ENCODE measurements at regions not wholly inside any gene's neighbourhood (a gene's known extent, or its start where the extent isn't known, plus 50 kb on each side); places are given as distances from the start of the nearest gene placed in this dataset.

- Histone ChIP-seq H3K4me3 (ENCODE audit: low read length) (no peak overlapping the region), H3K27me3 (ENCODE audit: control insufficient read depth, insufficient read depth, low read length) (no peaks in the 10 kb centered on the region), H3K4me1 (ENCODE audit: control insufficient read depth, insufficient read depth, low read length) (no peaks in the 10 kb centered on the region), H3K36me3 (ENCODE audit: control insufficient read depth, insufficient read depth, low read length) (no peaks in the 10 kb centered on the region), H3K27ac (ENCODE audit: low read length) (no peak overlapping the region), H3K9me3 (ENCODE audit: control insufficient read depth, low read depth, low read length) (no peaks in the 10 kb centered on the region)
- no CpG with 5 or more reads among the region's 3 CpGs for WGBS (ENCODE audit: insufficient coverage, low lambda C conversion rate)
- no peak for DNase-seq
These were observed 386.5 kb upstream of the BRINP3 start for GRCh38 chr1:190864013-190864641.

DNA sequence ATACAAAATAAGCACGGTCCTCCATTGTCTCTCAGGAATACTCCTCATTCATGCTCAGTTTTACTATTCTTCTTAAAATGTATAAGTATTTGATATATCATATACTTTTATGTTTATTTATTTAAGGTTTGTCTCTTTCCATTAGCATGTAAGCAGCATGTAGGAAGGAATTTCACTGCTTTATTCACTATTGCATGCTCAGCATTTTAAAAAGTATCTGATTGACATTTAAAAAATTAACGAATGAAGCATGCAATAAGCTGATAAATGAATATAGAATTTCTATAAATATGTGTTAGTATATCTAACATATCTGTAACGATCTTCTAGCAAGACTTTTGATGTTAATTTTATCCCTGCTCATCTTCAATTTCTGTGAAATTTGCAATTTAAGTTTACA is 402.7 kb upstream of the BRINP3 start:
- H3K4me3 ChIP-seq (ENCODE audit: low read length) = no peak overlapping the region
- DNase-seq = no peak
- whole genome bisulfite sequencing (ENCODE audit: insufficient coverage, low lambda C conversion rate) = 83% methylated on average over 1 of the region's 3 CpGs
- H3K9me3 ChIP-seq (ENCODE audit: control insufficient read depth, low read depth, low read length) = no peaks in the 10 kb centered on the region
- H3K27me3 ChIP-seq (ENCODE audit: control insufficient read depth, insufficient read depth, low read length) = no peaks in the 10 kb centered on the region
- no peaks in the 10 kb centered on the region for H3K4me1 ChIP-seq (ENCODE audit: control insufficient read depth, insufficient read depth, low read length)
- H3K36me3 ChIP-seq (ENCODE audit: control insufficient read depth, insufficient read depth, low read length) = no peaks in the 10 kb centered on the region
- H3K27ac ChIP-seq (ENCODE audit: low read length) = no peak overlapping the region

DNA sequence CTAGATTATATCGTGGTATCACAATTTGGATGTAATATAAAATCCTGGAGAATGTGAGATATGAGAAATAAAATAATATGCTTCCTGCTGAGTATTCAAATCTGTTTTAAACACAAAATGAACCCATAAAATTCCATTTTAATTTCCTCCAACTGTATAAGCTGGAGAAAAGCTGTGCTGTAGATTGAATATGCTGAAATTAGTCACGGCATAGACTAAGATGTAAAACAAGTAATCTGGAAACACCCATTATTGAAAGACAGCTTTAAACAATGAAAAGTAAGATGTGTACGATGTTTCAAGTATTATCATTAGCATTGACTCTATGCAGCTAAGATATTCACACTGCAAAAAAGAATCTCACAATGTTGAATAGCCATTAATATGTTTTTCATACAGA is 403.4 kb upstream of the BRINP3 start:
- H3K27ac ChIP-seq (ENCODE audit: low read length) = no peak overlapping the region
- H3K36me3 ChIP-seq (ENCODE audit: control insufficient read depth, insufficient read depth, low read length) = no peaks in the 10 kb centered on the region
- H3K4me1 ChIP-seq (ENCODE audit: control insufficient read depth, insufficient read depth, low read length) = no peaks in the 10 kb centered on the region
- H3K27me3 ChIP-seq (ENCODE audit: control insufficient read depth, insufficient read depth, low read length) = no peaks in the 10 kb centered on the region
- WGBS (ENCODE audit: insufficient coverage, low lambda C conversion rate) = 100% methylated on average over 3 of the region's 3 CpGs
- DNase-seq = no peak
- H3K9me3 ChIP-seq (ENCODE audit: control insufficient read depth, low read depth, low read length) = no peaks in the 10 kb centered on the region
- no peak overlapping the region for H3K4me3 ChIP-seq (ENCODE audit: low read length)

- no peaks in the 10 kb centered on the region for H3K36me3 ChIP-seq (ENCODE audit: control insufficient read depth, insufficient read depth, low read length)
- H3K27me3 ChIP-seq (ENCODE audit: control insufficient read depth, insufficient read depth, low read length) = no peaks in the 10 kb centered on the region
- DNase-seq = no peak
- H3K4me1 ChIP-seq (ENCODE audit: control insufficient read depth, insufficient read depth, low read length) = no peaks in the 10 kb centered on the region
- no peaks in the 10 kb centered on the region for H3K9me3 ChIP-seq (ENCODE audit: control insufficient read depth, low read depth, low read length)
- H3K4me3 ChIP-seq (ENCODE audit: low read length) = no peak overlapping the region
- WGBS (ENCODE audit: insufficient coverage, low lambda C conversion rate) = no CpG with 5 or more reads among the region's 2 CpGs
- H3K27ac ChIP-seq (ENCODE audit: low read length) = no peak overlapping the region
These were observed 419.6 kb upstream of the BRINP3 start for GRCh38 chr1:190897233-190897632.

DNA sequence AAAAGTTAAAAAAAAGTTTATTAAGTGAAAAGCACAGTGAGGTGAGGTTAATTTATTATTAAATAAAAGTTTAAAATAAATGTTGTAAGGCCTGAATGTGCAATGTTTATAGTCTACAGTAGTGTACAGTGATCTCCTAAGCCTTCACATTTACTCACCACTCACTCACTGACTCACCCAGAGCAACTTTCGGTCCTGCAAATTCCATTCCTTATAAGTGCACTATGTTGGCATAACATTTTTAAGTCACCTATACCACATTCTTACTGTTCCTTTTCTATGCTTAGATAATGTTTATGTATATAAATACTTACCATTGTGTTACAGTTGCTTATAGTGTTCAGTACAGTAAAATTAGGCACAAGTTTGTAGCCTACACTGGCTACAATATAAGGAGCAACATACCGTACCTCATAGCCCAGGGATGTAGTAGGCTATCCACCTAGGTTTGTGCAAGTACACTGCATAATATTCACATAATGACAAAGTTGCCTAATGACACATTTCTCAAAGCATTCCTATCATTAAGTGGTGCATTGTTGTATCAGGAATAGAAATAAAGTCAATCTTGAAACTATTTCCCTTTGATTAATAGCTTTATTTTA is 426.5 kb upstream of the BRINP3 start:
- Histone ChIP-seq H3K27ac (ENCODE audit: low read length) (no peak overlapping the region), H3K4me1 (ENCODE audit: control insufficient read depth, insufficient read depth, low read length) (no peaks in the 10 kb centered on the region), H3K27me3 (ENCODE audit: control insufficient read depth, insufficient read depth, low read length) (no peaks in the 10 kb centered on the region), H3K36me3 (ENCODE audit: control insufficient read depth, insufficient read depth, low read length) (no peaks in the 10 kb centered on the region), H3K4me3 (ENCODE audit: low read length) (no peak overlapping the region), H3K9me3 (ENCODE audit: control insufficient read depth, low read depth, low read length) (no peaks in the 10 kb centered on the region)
- DNase-seq = no peak
- no CpG with 5 or more reads among the region's 2 CpGs for WGBS (ENCODE audit: insufficient coverage, low lambda C conversion rate)

DNA sequence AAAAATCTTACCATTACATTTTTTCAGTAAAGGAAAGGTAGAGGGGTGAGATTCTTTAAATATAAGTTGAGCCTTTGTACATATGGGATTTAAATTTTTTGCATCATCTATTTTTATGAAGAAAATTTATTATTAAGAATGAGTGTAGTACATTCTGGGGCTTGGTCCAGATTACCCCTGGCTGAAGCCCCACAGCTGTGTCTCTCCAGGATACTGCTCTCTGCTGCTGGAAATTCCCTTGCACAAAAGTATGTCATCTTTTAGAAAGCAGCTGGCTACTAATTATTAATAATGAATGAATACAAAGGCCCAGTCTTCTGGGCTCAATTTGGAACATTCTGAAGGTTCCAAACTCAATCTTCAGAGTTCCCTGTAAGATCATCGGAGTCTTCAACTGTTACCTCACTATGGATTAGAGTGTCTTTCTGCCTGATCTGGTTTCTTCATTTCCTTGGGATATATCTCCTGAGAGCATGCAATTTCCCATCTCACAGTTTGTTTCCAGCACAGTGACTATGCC is 428.6 kb upstream of the BRINP3 start:
- H3K36me3 ChIP-seq (ENCODE audit: control insufficient read depth, insufficient read depth, low read length) = no peaks in the 10 kb centered on the region
- H3K4me1 ChIP-seq (ENCODE audit: control insufficient read depth, insufficient read depth, low read length) = no peaks in the 10 kb centered on the region
- H3K9me3 ChIP-seq (ENCODE audit: control insufficient read depth, low read depth, low read length) = no peaks in the 10 kb centered on the region
- no peak overlapping the region for H3K4me3 ChIP-seq (ENCODE audit: low read length)
- no CpG with 5 or more reads among the region's 1 CpG for WGBS (ENCODE audit: insufficient coverage, low lambda C conversion rate)
- no peak overlapping the region for H3K27ac ChIP-seq (ENCODE audit: low read length)
- DNase-seq = no peak
- no peaks in the 10 kb centered on the region for H3K27me3 ChIP-seq (ENCODE audit: control insufficient read depth, insufficient read depth, low read length)

- H3K27ac ChIP-seq (ENCODE audit: low read length) = no peak overlapping the region
- H3K9me3 ChIP-seq (ENCODE audit: control insufficient read depth, low read depth, low read length) = no peaks in the 10 kb centered on the region
- WGBS (ENCODE audit: insufficient coverage, low lambda C conversion rate) = 100% methylated on average over 1 of the region's 1 CpG
- no peaks in the 10 kb centered on the region for H3K36me3 ChIP-seq (ENCODE audit: control insufficient read depth, insufficient read depth, low read length)
- no peak overlapping the region for H3K4me3 ChIP-seq (ENCODE audit: low read length)
- no peak for DNase-seq
- H3K4me1 ChIP-seq (ENCODE audit: control insufficient read depth, insufficient read depth, low read length) = no peaks in the 10 kb centered on the region
- H3K27me3 ChIP-seq (ENCODE audit: control insufficient read depth, insufficient read depth, low read length) = no peaks in the 10 kb centered on the region
These were observed 430.6 kb upstream of the BRINP3 start for GRCh38 chr1:190908246-190908645.

- Histone ChIP-seq H3K9me3 (ENCODE audit: control insufficient read depth, low read depth, low read length) (no peaks in the 10 kb centered on the region), H3K36me3 (ENCODE audit: control insufficient read depth, insufficient read depth, low read length) (no peaks in the 10 kb centered on the region), H3K27me3 (ENCODE audit: control insufficient read depth, insufficient read depth, low read length) (no peaks in the 10 kb centered on the region), H3K4me1 (ENCODE audit: control insufficient read depth, insufficient read depth, low read length) (no peaks in the 10 kb centered on the region), H3K27ac (ENCODE audit: low read length) (no peak overlapping the region), H3K4me3 (ENCODE audit: low read length) (no peak overlapping the region)
- DNase-seq = no peak
These were observed 431.0 kb upstream of the BRINP3 start for GRCh38 chr1:190908691-190909090.

DNA sequence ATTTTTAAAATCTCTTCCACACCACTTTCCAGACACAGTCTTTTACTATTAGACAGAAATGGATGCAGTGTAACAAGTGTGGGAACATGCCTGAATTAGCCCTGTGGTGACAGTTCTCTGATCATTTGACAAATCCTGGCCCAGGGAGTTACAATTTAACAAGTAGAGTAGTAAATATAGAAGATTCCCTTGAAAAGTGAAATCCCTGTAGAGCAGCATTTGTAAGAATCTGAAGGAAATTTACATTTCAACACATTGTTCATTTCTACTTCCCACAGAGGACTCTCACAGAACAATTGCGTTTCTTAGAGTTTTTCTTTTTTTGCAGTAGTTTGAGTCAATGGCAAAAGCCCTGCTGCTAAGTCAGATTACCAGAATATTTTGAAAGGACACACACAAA is 458.3 kb upstream of the BRINP3 start:
- no peak overlapping the region for H3K4me3 ChIP-seq (ENCODE audit: low read length)
- H3K27ac ChIP-seq (ENCODE audit: low read length) = no peak overlapping the region
- no peaks in the 10 kb centered on the region for H3K4me1 ChIP-seq (ENCODE audit: control insufficient read depth, insufficient read depth, low read length)
- H3K9me3 ChIP-seq (ENCODE audit: control insufficient read depth, low read depth, low read length) = no peaks in the 10 kb centered on the region
- 89% methylated on average over 1 of the region's 1 CpG for WGBS (ENCODE audit: insufficient coverage, low lambda C conversion rate)
- no peaks in the 10 kb centered on the region for H3K36me3 ChIP-seq (ENCODE audit: control insufficient read depth, insufficient read depth, low read length)
- H3K27me3 ChIP-seq (ENCODE audit: control insufficient read depth, insufficient read depth, low read length) = no peaks in the 10 kb centered on the region
- DNase-seq = no peak

GRCh38 chr1:190936337-190936736 is 458.7 kb upstream of the BRINP3 start:
- Histone ChIP-seq H3K4me1 (ENCODE audit: control insufficient read depth, insufficient read depth, low read length) (no peaks in the 10 kb centered on the region), H3K36me3 (ENCODE audit: control insufficient read depth, insufficient read depth, low read length) (no peaks in the 10 kb centered on the region), H3K27me3 (ENCODE audit: control insufficient read depth, insufficient read depth, low read length) (no peaks in the 10 kb centered on the region), H3K9me3 (ENCODE audit: control insufficient read depth, low read depth, low read length) (no peaks in the 10 kb centered on the region), H3K27ac (ENCODE audit: low read length) (no peak overlapping the region), H3K4me3 (ENCODE audit: low read length) (no peak overlapping the region)
- 82% methylated on average over 1 of the region's 1 CpG for WGBS (ENCODE audit: insufficient coverage, low lambda C conversion rate)
- DNase-seq = no peak

DNA sequence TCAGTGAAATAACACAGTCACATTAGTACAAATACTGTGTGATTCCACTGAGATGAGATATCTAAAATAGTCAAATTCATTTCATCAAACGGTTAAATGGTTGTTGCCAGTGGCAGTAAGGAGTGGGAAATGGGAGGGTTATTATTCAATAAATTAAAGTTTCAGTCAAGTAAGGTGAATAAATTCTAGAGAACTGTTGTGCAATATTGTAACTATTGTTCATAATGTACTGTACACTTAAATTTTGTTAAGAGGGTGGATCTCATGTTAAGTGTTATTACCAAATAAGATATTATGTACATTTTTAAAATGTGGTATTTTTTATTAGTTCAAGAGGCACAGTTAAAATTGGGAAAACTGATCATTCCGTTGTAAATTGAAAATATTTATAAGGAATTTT is 463.3 kb upstream of the BRINP3 start:
- Histone ChIP-seq H3K36me3 (ENCODE audit: control insufficient read depth, insufficient read depth, low read length) (no peaks in the 10 kb centered on the region), H3K27ac (ENCODE audit: low read length) (no peak overlapping the region), H3K4me3 (ENCODE audit: low read length) (no peak overlapping the region), H3K27me3 (ENCODE audit: control insufficient read depth, insufficient read depth, low read length) (no peaks in the 10 kb centered on the region), H3K4me1 (ENCODE audit: control insufficient read depth, insufficient read depth, low read length) (no peaks in the 10 kb centered on the region), H3K9me3 (ENCODE audit: control insufficient read depth, low read depth, low read length) (no peaks in the 10 kb centered on the region)
- WGBS (ENCODE audit: insufficient coverage, low lambda C conversion rate) = 90% methylated on average over 2 of the region's 2 CpGs
- DNase-seq = no peak

All from large intestine (tissue), 3 donors.